GM21723 (cell line): ENCODE measurements at regions not wholly inside any gene's neighbourhood (a gene's known extent, or its start where the extent isn't known, plus 50 kb on each side); places are given as distances from the start of the nearest gene placed in this dataset.
"Not testable (repeated sequence)": the region's sequence is repeated elsewhere in the genome, so short reads cannot be mapped to it uniquely, and the experiment has no call there.

ENCODE experiments used
- ATAC-seq: cut with Tn5 transposase; IDR thresholded peaks from one replicate; pipeline ENCODE4 v1.9.1; 2021; ENCODE audit warnings: mild to moderate bottlenecking, moderate library complexity; ENCODE audit not compliant: unreplicated experiment

- ATAC-seq, result no peak
Measured at GRCh38 chr13:107931056-107931455, 284.3 kb downstream of the LIG4 start.

DNA sequence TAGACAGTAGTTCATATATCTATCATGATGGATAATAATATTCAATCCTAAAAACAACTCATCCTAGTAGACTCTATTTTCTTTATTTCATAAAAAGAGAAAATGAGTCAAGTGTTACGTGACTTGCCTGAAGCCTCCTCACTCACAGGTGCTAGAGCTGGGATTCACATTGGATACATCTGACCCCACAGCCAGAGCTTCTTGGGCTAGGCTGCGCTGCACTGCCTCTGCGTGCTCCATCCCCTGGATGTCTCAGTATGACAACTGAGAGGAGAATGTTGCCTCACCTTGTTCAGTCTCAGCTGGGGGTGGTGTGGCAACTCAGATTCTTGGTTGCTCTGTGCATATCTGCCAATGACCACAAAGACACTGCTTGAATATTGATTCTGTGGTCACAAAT, 286.6 kb downstream of the LIG4 start:
- ATAC-seq, result no peak

DNA sequence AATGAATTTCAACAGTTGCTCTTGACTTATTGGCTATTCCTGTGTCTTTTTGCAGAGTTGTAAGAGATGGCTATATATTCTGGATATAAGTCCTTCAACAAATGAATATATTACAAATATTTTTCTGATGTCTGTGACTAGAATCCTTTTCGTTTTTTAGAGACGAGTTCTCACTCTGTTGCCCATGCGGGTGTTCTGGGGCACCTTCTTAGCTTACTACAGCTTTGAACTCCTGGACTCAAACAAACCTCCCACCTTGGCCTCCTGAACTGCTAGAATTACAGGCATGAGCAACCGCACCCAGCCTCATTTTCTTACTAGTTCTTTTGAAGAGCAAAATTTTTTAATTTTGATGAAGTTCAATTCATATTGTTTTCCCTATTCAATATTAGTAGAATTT, 287.8 kb downstream of the LIG4 start:
- ATAC-seq, result no peak

DNA sequence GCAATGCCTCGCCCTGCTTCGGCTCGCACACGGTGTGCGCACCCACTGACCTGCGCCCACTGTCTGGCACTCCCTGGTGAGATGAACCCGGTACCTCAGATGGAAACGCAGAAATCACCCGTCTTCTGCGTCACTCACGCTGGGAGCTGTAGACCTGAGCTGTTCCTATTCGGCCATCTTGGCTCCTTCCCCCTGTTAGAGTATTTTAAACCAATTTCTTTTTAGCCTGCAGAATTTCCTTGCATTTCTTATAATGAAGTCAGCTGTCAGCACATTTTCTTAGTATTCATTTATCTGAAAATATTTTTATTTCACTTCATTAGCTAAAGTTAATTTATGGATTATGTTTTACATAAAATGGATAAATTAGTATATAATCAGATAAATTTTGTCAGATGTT, 288.8 kb downstream of the LIG4 start:
- ATAC-seq, result not testable (repeated sequence)

GRCh38 chr13:107916902-107917301, 298.4 kb downstream of the LIG4 start:
- not testable (repeated sequence) for ATAC-seq

GRCh38 chr13:107912745-107913144, 302.6 kb downstream of the LIG4 start:
- no peak for ATAC-seq

DNA sequence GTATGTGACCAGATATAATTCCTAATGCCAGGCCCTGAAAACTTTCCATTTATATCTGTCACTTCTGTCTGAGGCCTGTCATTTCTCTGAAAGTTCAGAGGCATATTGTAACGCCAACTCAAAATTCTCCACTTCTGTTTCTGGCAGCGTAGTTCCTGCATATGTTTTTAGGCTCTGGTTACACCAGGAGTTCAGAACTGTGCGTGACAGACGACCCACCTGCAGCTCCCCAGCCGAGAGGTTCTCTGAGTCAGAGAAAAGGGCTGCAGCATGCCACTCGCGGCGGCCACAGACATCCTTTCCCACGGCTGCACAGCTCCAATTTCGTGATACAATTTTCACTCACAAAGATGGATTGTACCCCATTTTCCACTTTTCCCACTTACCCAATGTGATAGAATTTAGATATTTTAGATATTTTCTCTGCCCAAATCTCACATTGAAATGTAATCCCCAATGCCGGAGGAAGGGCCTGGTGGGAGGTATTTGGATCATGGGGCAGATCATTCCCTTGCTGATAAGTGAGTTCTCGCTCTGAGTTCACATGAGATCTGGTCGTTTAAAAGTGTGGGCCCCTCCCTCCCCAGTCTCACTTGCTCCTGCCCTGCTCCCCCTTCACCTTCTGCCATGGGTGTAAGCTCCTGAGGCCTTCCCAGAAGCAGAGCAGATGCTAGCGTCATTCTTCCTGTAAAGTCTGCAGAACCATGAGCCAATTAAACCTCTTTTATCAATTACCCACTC, 308.1 kb downstream of the LIG4 start:
- ATAC-seq, result no peak

DNA sequence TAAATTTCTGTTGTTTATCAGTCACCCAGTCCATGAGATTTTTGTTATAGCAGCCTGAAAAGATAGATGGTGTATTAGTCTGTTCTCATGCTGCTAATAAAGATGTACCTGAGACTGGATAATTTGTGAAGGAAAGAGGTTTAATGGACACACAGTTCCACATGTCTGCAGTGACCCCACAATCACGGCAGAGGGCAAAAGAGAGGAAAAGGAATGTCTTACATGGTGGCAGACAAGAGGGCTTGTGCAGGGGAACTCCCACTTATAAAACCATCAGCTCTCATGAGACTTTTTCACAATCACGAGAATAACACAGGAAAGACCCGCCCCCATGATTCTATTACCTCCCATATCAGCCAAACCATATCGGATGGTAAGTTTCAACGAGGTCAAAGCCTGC, 309.2 kb downstream of the LIG4 start:
- ATAC-seq, result no peak

DNA sequence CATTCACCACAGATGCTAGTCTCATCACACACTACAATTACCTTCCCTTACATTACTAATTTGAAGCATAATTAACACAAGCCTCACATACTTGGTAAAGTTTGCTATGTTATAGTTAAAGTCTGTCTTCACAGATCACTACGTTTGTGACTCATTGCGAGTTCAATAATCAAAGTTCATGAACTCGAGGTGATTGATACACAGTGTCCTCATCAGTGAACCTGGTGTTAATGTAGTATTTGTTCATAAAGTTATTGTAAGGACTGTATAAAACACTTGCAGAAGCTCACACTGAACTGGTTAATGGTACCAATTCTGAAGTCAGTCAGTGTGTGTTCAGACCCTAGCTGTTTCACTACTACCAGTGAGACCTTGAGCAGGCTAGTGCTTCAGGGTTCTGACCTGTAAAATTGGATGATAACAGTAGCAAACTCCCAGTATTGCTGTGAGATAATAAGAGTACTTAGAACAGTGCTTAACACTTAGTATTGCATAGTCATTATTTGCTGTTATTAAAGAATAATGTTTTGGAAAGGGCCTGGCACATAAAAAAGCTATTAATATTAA, 313.3 kb downstream of the LIG4 start:
- ATAC-seq, result no peak

DNA sequence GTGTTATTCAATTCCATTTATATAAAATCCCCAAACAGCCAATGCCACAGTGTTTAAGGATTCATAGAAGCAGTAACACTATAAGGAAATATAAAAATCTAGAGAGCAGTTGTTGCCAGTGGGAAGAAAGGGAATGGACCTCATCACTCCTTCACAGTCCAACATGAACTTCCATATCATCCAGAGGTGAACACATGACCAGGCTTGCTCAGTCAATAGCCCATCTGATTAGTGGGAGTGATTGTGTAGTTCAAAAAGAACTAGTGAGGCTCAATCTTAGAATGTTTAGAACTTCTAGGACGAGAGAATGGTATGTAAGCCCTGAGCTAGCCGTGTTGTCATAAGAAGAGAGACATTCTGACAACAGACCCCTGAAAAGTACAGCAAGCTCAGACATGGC, 314.1 kb downstream of the LIG4 start:
- no peak for ATAC-seq

GRCh38 chr13:107900775-107901174, 314.6 kb downstream of the LIG4 start:
- ATAC-seq, result no peak

DNA sequence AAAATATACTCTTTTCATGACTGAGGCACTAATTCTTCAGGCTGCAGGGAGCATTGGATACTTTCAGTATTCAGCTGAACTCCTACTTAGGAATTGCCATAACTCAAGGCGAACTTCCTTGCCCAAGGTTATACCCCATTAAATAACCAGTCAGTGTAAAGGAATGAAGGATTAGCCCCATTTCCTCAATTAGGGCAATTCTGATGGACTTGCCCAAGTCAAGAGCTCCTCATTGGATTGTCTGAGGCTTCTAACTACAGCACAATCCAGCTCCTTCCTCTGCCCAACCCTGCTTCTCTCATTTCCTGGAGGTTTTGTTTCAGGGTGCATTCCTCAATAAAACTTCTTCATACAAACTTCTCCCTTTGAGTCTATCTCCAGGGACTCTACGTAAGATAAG, 329.2 kb downstream of the LIG4 start:
- ATAC-seq, result no peak

GRCh38 chr13:107884564-107884963, 330.8 kb downstream of the LIG4 start:
- no peak for ATAC-seq

DNA sequence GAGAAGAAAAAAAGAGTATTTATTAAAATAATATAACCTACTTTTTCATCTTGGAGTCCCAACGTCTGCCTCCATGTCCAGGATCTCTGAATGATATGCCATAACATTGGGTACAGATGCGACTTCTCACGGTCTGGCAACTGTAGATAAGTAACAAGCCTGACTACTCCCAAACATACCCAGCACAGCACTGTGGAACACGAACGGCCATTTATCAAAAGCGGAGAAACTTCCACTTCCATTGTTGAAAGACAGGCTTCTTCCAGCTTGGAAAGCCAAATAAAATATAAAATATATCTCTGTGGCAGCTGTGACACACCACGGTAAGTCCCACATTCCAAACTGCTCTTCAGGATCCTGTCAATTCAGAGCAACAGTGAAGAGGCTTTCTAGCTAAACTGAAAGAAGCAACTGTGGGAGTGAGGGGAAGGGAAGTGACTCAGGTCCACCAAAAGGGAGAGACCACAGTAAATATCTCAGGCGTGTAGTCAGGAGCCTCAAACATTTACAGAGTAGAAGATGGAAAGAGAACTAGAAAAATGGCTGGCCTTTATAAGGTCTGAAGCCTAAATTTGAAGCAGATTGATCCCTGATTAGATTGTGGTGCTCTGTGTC, 331.7 kb downstream of the LIG4 start:
- ATAC-seq, result no peak

GRCh38 chr13:107882708-107883560, 332.4 kb downstream of the LIG4 start:
- no peak for ATAC-seq

GRCh38 chr13:107881362-107881761, 334.0 kb downstream of the LIG4 start:
- no peak for ATAC-seq

- no peak for ATAC-seq
Measured at GRCh38 chr13:107874456-107874855, 340.9 kb downstream of the LIG4 start.

- ATAC-seq, result no peak
Measured at GRCh38 chr13:107873926-107874325, 341.4 kb downstream of the LIG4 start.

DNA sequence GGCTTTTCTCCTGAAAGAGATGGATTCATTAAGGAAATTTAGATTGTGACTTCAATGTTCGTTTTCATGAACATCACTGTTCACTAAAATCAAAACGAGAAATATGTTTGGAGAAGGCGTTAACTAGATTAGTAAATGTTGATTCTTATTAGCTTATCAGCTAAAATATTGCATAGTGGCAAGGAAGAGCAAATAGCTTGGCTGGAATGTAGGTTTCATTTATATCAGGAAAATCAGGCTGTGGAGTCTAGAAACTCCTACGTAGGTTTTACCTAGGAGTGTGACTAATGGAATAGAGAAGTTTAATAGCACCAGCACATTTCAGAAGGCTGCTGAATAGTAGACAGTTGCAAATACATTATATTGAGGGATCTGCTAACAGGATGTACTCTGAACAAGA, 344.9 kb downstream of the LIG4 start:
- no peak for ATAC-seq

GRCh38 chr13:107867701-107868661, 347.4 kb downstream of the LIG4 start:
- no peak for ATAC-seq
